WERI-Rb-1 (cell line): ENCODE measurements at regions not wholly inside any gene's neighbourhood (a gene's known extent, or its start where the extent isn't known, plus 50 kb on each side); places are given as distances from the start of the nearest gene placed in this dataset.

Experiments
- DNase-seq: peaks from one replicate; pipeline ENCODE4 v3.0.0-alpha.2; 2020
- H3K27ac ChIP-seq: fragments of 250-450 bp; sonication (Bioruptor Pico); 2 replicates; pipeline ENCODE4 v1.5.1; 2020; ENCODE audit warnings: mild to moderate bottlenecking, moderate library complexity
- H3K27me3 ChIP-seq: fragments of 250-450 bp; sonication (Bioruptor Pico); 2 replicates; pipeline ENCODE4 v1.5.1; 2021; ENCODE audit warnings: mild to moderate bottlenecking, low read depth, moderate library complexity; ENCODE audit not compliant: insufficient read depth, severe bottlenecking
- H3K36me3 ChIP-seq: fragments of 250-450 bp; sonication (Bioruptor Pico); 2 replicates; pipeline ENCODE4 v1.5.1; 2020; ENCODE audit warnings: mild to moderate bottlenecking, moderate library complexity
- H3K4me3 ChIP-seq: 2 replicates; pipeline ENCODE4 v1.5.1; 2011; ENCODE audit warnings: low read depth, mild to moderate bottlenecking, control low read depth, low read length
- H3K9me3 ChIP-seq: fragments of 250-450 bp; sonication (Bioruptor Pico); 2 replicates; pipeline ENCODE4 v1.5.1; 2021; ENCODE audit warnings: mild to moderate bottlenecking, moderate library complexity; ENCODE audit not compliant: severe bottlenecking
- CTCF ChIP-seq: IDR thresholded peaks from 2 replicates; pipeline ENCODE4 v1.5.1; 2011; ENCODE audit warnings: low read depth, mild to moderate bottlenecking, control low read depth, inconsistent platforms, low read length

DNA sequence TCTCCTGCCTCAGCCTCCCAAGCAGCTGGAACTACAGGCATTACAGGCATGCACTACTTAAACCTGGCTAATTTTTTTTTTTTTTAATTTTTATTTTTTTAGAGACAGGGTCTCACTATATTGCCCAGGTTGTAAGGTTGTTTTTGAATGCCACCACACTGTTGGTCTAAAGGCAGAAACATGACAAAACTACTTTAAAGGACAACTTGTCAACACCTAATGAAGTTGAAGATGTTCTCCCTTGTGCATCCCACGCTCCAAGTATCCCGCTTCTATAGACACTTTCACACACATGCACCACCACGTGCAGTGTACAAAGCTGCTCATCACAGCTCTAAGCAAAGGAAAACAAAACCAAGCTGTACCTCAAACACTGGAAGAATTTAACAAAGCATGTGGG is 226.4 kb downstream of the FGFR2 start:
- H3K9me3 ChIP-seq: no peaks in the 10 kb centered on the region
- H3K36me3 ChIP-seq: no peaks in the 10 kb centered on the region
- H3K4me3 ChIP-seq: no peak overlapping the region
- no peaks in the 10 kb centered on the region for H3K27me3 ChIP-seq
- no peak overlapping the region for H3K27ac ChIP-seq
- no peak for DNase-seq
- no peak for TF ChIP-seq CTCF

DNA sequence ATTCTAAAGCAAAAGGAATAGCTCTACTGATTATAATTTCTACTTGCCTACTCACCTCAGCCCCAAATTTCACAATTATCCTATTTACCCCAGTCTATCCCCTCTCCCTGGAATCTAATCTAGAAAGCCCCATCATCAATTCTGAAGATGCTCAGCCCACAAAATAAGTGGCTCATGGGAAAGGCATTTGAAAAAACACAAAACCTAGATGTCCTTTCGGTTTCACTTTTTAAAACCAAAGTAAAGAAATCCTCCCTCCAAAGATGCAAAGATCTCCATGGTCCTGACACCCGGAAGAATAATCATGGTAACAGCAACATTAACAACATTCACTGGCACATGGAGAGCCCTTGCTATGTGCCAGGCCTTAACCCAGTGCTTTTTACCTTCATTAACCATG is 224.8 kb downstream of the FGFR2 start:
- no peak for DNase-seq
- no peak for TF ChIP-seq CTCF
- H3K27me3 ChIP-seq: no peaks in the 10 kb centered on the region

GRCh38 chr10:121374121-121374520 is 224.1 kb downstream of the FGFR2 start:
- DNase-seq: no peak
- Histone ChIP-seq H3K4me3 (no peak overlapping the region), H3K27me3 (no peaks in the 10 kb centered on the region), H3K9me3 (no peaks in the 10 kb centered on the region), H3K27ac (no peak overlapping the region), H3K36me3 (no peaks in the 10 kb centered on the region)
- TF ChIP-seq CTCF: no peak

More for the DNA sequence above, 224.8 kb downstream of the FGFR2 start:
- H3K36me3 ChIP-seq: no peaks in the 10 kb centered on the region
- no peak overlapping the region for H3K27ac ChIP-seq
- no peak overlapping the region for H3K4me3 ChIP-seq
- H3K9me3 ChIP-seq: no peaks in the 10 kb centered on the region

- TF ChIP-seq CTCF: no peak
- DNase-seq: no peak
- no peak overlapping the region for H3K4me3 ChIP-seq
- no peaks in the 10 kb centered on the region for H3K27me3 ChIP-seq
- no peaks in the 10 kb centered on the region for H3K9me3 ChIP-seq
- no peak overlapping the region for H3K27ac ChIP-seq
- no peaks in the 10 kb centered on the region for H3K36me3 ChIP-seq
These were observed 223.1 kb downstream of the FGFR2 start for GRCh38 chr10:121375172-121375571.

GRCh38 chr10:121378251-121378801 is 219.9 kb downstream of the FGFR2 start:
- Histone ChIP-seq H3K4me3 (no peak overlapping the region), H3K27me3 (no peaks in the 10 kb centered on the region), H3K27ac (no peak overlapping the region), H3K36me3 (no peaks in the 10 kb centered on the region), H3K9me3 (no peaks in the 10 kb centered on the region)
- no peak for TF ChIP-seq CTCF
- DNase-seq: no peak

DNA sequence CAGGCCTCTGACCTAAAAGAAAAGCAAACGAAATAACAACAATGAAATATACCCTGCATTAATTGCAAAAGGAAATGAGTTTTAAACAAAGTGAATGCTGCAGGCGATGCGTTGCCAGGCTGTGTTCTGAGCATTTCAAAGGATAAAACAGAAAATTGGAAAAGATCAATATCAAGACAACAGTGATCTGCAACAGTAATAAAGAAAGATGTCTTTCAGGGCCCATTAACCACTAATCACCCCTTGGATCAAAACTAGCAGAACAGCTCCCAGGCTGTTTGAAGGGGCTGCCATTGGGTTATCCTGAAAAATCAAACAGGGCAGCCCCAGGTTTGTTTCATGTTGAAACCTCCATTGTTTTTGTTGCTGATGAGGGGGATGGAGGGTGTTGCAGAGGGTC is 219.2 kb downstream of the FGFR2 start:
- H3K27me3 ChIP-seq: no peaks in the 10 kb centered on the region
- no peak for TF ChIP-seq CTCF
- no peaks in the 10 kb centered on the region for H3K9me3 ChIP-seq
- H3K4me3 ChIP-seq: no peak overlapping the region
- no peak overlapping the region for H3K27ac ChIP-seq
- H3K36me3 ChIP-seq: no peaks in the 10 kb centered on the region
- no peak for DNase-seq
